Gastrocnemius medialis (tissue), 4 donors: ENCODE measurements at regions not wholly inside any gene's neighbourhood (a gene's known extent, or its start where the extent isn't known, plus 50 kb on each side); places are given as distances from the start of the nearest gene placed in this dataset.

ENCODE experiments used
- ATAC-seq, 2 donors: fragments of 150-250 bp; one replicate each; pipeline ENCODE4 v1.9.1; 2016
- DNase-seq, 2 donors: peaks; one replicate each; pipeline ENCODE4 v3.0.0-alpha.2; 2019
- H3K27ac ChIP-seq, 4 donors: fragments of 200-600 bp; sonication (generic); 1 replicate in 1 of 4; 2 replicates in 3 of 4; pipeline ENCODE4 v1.5.1; 2016 to 2018; ENCODE audit warnings: mild to moderate bottlenecking in 2 of 4, moderate library complexity in 1 of 4
- H3K27me3 ChIP-seq, 3 donors: fragments of 200-600 bp; sonication (generic) in 2 of 3; 1 replicate in 1 of 3; 2 replicates in 2 of 3; pipeline versions ENCODE4 v1.5.1 to v1.6.0; 2016 to 2019; ENCODE audit warnings: mild to moderate bottlenecking in 1 of 3, moderate library complexity in 1 of 3
- H3K36me3 ChIP-seq, 2 donors: fragments of 200-600 bp; sonication (generic) in 1 of 2; one replicate each; pipeline ENCODE4 v1.5.1; 2017 to 2018
- H3K4me1 ChIP-seq, 2 donors: fragments of 200-600 bp; sonication (generic) in 1 of 2; one replicate each; pipeline ENCODE4 v1.5.1; 2016 to 2017; ENCODE audit warnings: mild to moderate bottlenecking in 2 of 2
- H3K4me3 ChIP-seq, 4 donors: fragments of 200-600 bp; sonication (generic) in 3 of 4; 1 replicate in 1 of 4; 2 replicates in 3 of 4; pipeline ENCODE4 v1.5.1; 2016 to 2019; ENCODE audit warnings: mild to moderate bottlenecking in 2 of 4
- H3K9me3 ChIP-seq, 3 donors: fragments of 200-600 bp; sonication (generic) in 2 of 3; 1 replicate in 1 of 3; 2 replicates in 2 of 3; pipeline ENCODE4 v1.5.1; 2016 to 2019
- CTCF ChIP-seq, 5 experiments: fragments of 450-650 bp in 3 of 5; fragments of 200-600 bp in 2 of 5; sonication (generic) in 2 of 5; IDR thresholded peaks in 4 of 5; conservative IDR thresholded peaks in 1 of 5; 1 replicate in 4 of 5; 2 replicates in 1 of 5; pipeline ENCODE4 v1.5.1; 2016 to 2019; ENCODE audit warnings: antibody characterized with exemption in 5 of 5, mild to moderate bottlenecking in 3 of 5, moderate library complexity in 3 of 5
- POLR2A ChIP-seq, 2 donors: fragments of 450-650 bp; IDR thresholded peaks; one replicate each; pipeline ENCODE4 v1.6.1; 2017; ENCODE audit warnings: antibody characterized with exemption in 2 of 2, mild to moderate bottlenecking in 2 of 2, moderate library complexity in 2 of 2
- in situ Hi-C, 4 donors: fragments of 200-750 bp; cut with MboI; loops; one replicate each; pipeline versions ENCODE4 v1.15.0 to v1.8.0; 2017; ENCODE audit warnings: low sequenced_read_pairs in 4 of 4
- intact Hi-C: fragments of 100-400 bp; cut with DNase I; formaldehyde crosslinking; loops from one replicate; pipeline ENCODE4 v1.15.1; 2023; ENCODE audit warnings: low total_unique reads

DNA sequence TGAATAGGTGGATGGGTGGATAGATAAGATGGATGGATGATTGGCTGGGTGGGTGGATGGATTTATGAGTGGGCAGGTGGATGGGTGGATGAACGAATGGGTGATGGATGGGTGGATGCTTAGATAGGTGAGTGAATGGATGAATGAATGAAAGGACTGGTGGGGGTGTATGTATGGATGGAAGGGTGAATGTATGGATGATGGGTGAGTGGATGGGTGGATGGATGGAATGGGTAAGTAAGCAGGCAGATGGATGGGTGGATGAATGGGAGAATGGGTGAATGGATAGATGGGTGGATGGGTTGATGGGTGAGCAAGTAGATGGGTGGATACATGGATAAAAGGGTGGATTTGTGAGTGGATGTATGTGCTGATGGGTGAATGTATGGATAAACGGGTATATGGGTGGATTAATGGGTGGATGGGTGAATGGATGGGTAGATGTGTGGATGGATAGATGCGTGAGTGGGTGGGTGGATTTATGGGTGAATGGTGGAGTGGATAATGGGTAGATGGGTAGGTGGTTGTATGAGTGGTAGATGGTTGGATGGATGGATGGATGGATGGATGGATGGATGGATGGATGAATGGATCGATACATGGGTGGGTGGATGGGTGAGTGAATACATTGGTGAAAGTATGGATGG is 682.6 kb downstream of the HS3ST4 start:
- in situ Hi-C loops = no loop called here
- no peaks in the 10 kb centered on the region for H3K27me3 ChIP-seq
- no peak overlapping the region for H3K27ac ChIP-seq
- no peaks in the 10 kb centered on the region for H3K36me3 ChIP-seq
- H3K4me1 ChIP-seq = no peaks in the 10 kb centered on the region
- H3K9me3 ChIP-seq = no peaks in the 10 kb centered on the region
- DNase-seq = no peak
- ATAC-seq = no peak
- no peak for TF ChIP-seq CTCF (IDR thresholded peaks at IDR 0.05 in 4 of 5, conservative IDR thresholded peaks at IDR 0.05 in 1 of 5)
- TF ChIP-seq POLR2A (IDR thresholded peaks at IDR 0.05) = no peak
- intact Hi-C loops = no loop called here
- no peak overlapping the region for H3K4me3 ChIP-seq

DNA sequence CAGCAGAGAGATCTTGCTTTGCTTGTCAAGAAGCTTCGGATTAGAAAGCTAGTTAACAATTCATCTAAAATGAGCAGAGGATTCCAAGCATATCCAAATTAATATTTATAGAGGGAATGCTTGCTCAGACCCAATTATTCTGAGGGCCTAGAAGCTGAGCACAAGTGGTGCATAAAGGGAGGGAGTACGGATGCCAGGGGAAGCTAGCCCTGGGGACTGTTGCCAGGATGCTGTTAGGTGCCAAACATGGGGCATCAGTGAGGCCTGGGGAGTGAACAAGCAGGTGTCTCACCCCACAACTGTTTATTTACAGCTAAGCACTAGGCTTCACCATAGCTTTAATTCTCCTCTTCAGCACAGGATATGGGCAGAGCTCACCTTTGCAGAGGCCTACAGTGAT is 684.1 kb upstream of the C16orf82 start:
- no peak for TF ChIP-seq POLR2A (IDR thresholded peaks at IDR 0.05)
- no peak for TF ChIP-seq CTCF (IDR thresholded peaks at IDR 0.05 in 4 of 5, conservative IDR thresholded peaks at IDR 0.05 in 1 of 5)
- DNase-seq (no peak), ATAC-seq (no peak)
- H3K36me3 ChIP-seq = no peaks in the 10 kb centered on the region
- intact Hi-C loops = no loop called here
- H3K4me1 ChIP-seq = no peaks in the 10 kb centered on the region
- H3K4me3 ChIP-seq = no peak overlapping the region
- in situ Hi-C loops = no loop called here
- H3K27ac ChIP-seq = no peak overlapping the region
- no peaks in the 10 kb centered on the region for H3K27me3 ChIP-seq
- no peaks in the 10 kb centered on the region for H3K9me3 ChIP-seq

GRCh38 chr16:26386096-26386495 is 680.6 kb upstream of the C16orf82 start:
- Histone ChIP-seq H3K4me1 (no peaks in the 10 kb centered on the region), H3K9me3 (no peaks in the 10 kb centered on the region), H3K27me3 (no peaks in the 10 kb centered on the region), H3K36me3 (no peaks in the 10 kb centered on the region), H3K27ac (no peak overlapping the region), H3K4me3 (no peak overlapping the region)
- ATAC-seq (no peak), DNase-seq (no peak)
- intact Hi-C loops (no loop called here), in situ Hi-C loops (no loop called here)
- TF ChIP-seq POLR2A (IDR thresholded peaks at IDR 0.05) = no peak
- TF ChIP-seq CTCF (IDR thresholded peaks at IDR 0.05 in 4 of 5, conservative IDR thresholded peaks at IDR 0.05 in 1 of 5) = no peak

GRCh38 chr16:26391833-26392232 is 674.9 kb upstream of the C16orf82 start:
- intact Hi-C loops = no loop called here
- Histone ChIP-seq H3K27ac (no peak overlapping the region), H3K27me3 (no peaks in the 10 kb centered on the region), H3K36me3 (no peaks in the 10 kb centered on the region), H3K4me3 (no peak overlapping the region), H3K4me1 (no peaks in the 10 kb centered on the region), H3K9me3 (no peaks in the 10 kb centered on the region)
- in situ Hi-C loops = no loop called here
- TF ChIP-seq POLR2A (IDR thresholded peaks at IDR 0.05) (no peak), CTCF (IDR thresholded peaks at IDR 0.05 in 4 of 5, conservative IDR thresholded peaks at IDR 0.05 in 1 of 5) (no peak)
- no peak for DNase-seq
- no peak for ATAC-seq

DNA sequence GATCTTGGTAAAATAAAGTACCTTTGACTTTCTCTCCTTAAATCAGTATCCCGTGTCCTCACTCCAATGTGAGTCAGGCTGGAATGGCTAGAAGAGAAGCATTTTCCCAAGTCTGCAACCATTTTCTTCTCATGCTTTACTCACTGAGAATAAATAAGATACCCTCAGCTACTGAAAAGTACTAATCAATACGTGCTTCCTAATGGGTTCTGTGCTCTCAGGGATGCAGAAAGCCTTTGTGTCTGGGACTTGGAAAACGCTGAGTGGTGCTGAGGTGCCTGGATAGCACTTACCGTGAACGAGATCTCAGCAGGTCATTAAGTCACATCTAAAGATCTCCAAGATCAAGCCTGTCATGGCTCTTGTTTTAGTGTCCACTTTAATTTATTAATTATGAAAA is 672.3 kb upstream of the C16orf82 start:
- no peaks in the 10 kb centered on the region for H3K4me1 ChIP-seq
- no peak for TF ChIP-seq POLR2A (IDR thresholded peaks at IDR 0.05)
- no peak for ATAC-seq
- intact Hi-C loops = no loop called here
- no peak overlapping the region for H3K27ac ChIP-seq
- H3K4me3 ChIP-seq = no peak overlapping the region
- no peaks in the 10 kb centered on the region for H3K9me3 ChIP-seq
- H3K27me3 ChIP-seq = no peaks in the 10 kb centered on the region
- no peaks in the 10 kb centered on the region for H3K36me3 ChIP-seq
- DNase-seq = no peak
- in situ Hi-C loops = no loop called here
